ENCODE measurements at regions not wholly inside any gene's neighbourhood (a gene's known extent, or its start where the extent isn't known, plus 50 kb on each side); places are given as distances from the start of the nearest gene placed in this dataset.

DNA sequence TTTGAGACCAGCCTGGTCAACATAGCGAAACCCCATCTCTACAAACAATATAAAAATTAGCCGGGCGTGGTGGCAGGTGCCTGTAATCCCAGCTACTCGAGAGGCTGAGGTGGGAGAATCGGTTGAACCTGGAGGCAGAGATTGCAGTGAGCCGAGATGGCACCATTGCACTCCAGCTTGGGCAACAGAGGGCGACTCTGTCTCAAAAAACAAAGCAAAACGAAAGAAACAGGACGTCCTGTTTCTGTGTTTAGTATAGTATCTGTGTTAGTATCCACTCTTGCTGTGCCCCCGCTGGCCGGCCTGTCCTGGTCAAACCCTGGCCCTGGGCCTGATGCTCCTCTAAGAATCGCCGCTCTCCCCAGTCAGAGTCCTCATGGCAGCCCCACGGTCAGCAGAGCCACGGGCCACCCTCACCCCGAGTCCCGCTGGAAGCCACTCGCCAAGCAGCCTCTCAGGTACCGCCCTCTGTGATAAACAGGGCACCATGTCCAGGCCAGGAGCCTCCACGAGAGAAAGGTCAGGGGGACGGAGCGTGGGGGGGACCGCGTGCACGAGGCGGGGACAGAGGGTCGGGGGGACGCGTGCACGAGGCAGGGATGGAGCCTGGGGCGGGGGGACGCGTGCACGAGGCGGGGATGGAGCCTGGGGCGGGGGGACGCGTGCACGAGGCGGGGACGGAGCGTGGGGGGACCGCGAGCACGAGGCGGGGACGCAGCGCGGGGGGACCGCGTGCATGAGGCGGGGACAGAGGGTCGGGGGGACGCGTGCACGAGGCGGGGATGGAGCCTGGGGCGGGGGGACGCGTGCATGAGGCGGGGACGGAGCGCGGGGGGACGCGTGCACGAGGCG is 384.5 kb downstream of the SMOC2 start:
- H3K27ac ChIP-seq: no peak overlapping the region
- DNase-seq (ENCODE audit: low spot score): no peak
- ChIA-PET POLR2A (ENCODE audit: low non-redundant PET) (no interaction called here), CTCF (no interaction called here)
- no peak for TF ChIP-seq CTCF (conservative IDR thresholded peaks at IDR 0.05; ENCODE audit: low read depth)

GRCh38 chr6:168823397-168824212 is 382.6 kb downstream of the SMOC2 start:
- POLR2A ChIA-PET (ENCODE audit: low non-redundant PET): no interaction called here
- TF ChIP-seq CTCF (conservative IDR thresholded peaks at IDR 0.05; ENCODE audit: low read depth): no peak
- DNase-seq (ENCODE audit: low spot score): no peak
- H3K27ac ChIP-seq: no peak overlapping the region
- CTCF ChIA-PET: interaction anchor here (0.7 kb wide), 1 partner anchor 101 kb away, joined by 3 read pairs; no protein-coding TSS in a partner anchor

DNA sequence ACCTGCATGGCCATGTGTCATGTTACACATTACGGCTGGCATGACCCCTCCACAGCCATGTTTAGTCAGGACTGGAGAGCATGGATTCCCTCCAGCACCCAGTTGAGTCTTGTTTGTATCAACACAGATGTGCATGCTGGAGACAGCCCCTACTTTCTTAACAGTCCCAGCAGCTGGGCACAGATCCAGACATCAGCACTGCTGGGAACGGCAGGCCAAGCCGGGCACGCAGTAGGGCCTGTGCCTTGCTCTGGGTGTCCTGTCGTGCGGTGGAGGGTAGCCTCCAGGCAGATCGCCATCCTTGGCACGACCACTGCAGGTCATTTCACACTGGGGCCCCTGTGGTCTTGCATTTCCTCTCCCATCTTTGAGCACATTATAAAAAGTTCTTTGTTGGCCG is 381.4 kb downstream of the SMOC2 start:
- ChIA-PET CTCF (no interaction called here), POLR2A (ENCODE audit: low non-redundant PET) (interaction anchor here (0.9 kb wide), 1 partner anchor 109 kb away, joined by 8 read pairs; no protein-coding TSS in a partner anchor)
- no peak for TF ChIP-seq CTCF (conservative IDR thresholded peaks at IDR 0.05; ENCODE audit: low read depth)
- no peak overlapping the region for H3K27ac ChIP-seq
- no peak for DNase-seq (ENCODE audit: low spot score)

DNA sequence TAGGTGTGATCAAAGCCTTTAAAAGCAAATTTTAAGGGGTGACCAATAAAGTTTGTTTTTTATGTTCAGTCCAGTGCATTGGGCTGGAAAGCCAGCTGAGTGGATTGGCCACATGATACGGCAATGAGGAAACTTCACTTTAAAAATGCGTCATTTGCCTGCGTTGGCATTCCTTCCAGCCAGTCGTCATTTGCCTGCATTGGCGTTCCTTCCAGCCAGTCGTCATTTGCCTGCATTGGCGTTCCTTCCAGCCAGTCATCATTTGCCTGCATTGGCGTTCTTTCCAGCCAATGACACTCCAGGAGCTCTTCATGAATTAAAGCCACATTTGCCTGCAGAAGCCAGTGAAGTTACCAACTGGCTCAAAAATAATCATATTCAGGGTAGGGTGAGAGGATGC is 378.6 kb downstream of the SMOC2 start:
- no peak for DNase-seq (ENCODE audit: low spot score)
- H3K27ac ChIP-seq: no peak overlapping the region
- no peak for TF ChIP-seq CTCF (conservative IDR thresholded peaks at IDR 0.05; ENCODE audit: low read depth)
- POLR2A ChIA-PET (ENCODE audit: low non-redundant PET): no interaction called here
- CTCF ChIA-PET: no interaction called here

GRCh38 chr6:168817558-168818159 is 376.7 kb downstream of the SMOC2 start:
- H3K27ac ChIP-seq: no peak overlapping the region
- CTCF ChIA-PET: interaction anchor here (0.7 kb wide), 1 partner anchor 275 kb away, joined by 4 read pairs; no protein-coding TSS in a partner anchor
- no peak for TF ChIP-seq CTCF (conservative IDR thresholded peaks at IDR 0.05; ENCODE audit: low read depth)
- POLR2A ChIA-PET (ENCODE audit: low non-redundant PET): no interaction called here
- no peak for DNase-seq (ENCODE audit: low spot score)

DNA sequence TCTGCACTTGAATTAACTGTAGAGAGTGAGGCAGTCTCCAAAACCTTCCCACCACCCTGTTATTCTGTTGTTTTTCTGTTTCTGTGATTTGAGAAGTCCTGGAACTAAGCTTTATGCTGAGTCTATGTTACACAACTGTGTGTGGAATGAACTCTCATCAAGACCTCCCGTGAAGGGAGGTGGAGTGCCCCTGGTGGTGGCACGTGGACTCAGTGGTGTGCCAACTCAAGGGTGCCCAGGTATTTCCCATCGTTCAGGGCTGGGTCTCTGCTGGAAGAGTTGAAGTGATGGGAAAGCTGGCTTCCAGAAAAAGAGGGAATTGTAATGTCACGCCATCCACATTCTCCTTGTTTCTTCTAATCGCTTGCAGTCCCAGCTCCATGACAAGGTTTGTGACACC is 374.2 kb downstream of the SMOC2 start:
- no peak for DNase-seq (ENCODE audit: low spot score)
- ChIA-PET POLR2A (ENCODE audit: low non-redundant PET) (no interaction called here), CTCF (interaction anchor here (0.5 kb wide), 1 partner anchor 28 kb away, joined by 3 read pairs; no protein-coding TSS in a partner anchor)
- no peak overlapping the region for H3K27ac ChIP-seq
- no peak for TF ChIP-seq CTCF (conservative IDR thresholded peaks at IDR 0.05; ENCODE audit: low read depth)
